NCI-H82 (cell line): ENCODE measurements at regions not wholly inside any gene's neighbourhood (a gene's known extent, or its start where the extent isn't known, plus 50 kb on each side); places are given as distances from the start of the nearest gene placed in this dataset.
"Not testable (repeated sequence)": the region's sequence is repeated elsewhere in the genome, so short reads cannot be mapped to it uniquely, and the experiment has no call there.

ENCODE experiments used
- DNase-seq: peaks from one replicate; lab custom pipeline; 2025; lab: John Stamatoyannopoulos, UW

GRCh38 chr15:77944002-77944867 is 133.3 kb downstream of the TBC1D2B start:
- peak; percentile 76 for DNase-seq

- DNase-seq: no peak
Observed at GRCh38 chr15:77942611-77943211, 134.8 kb downstream of the TBC1D2B start.

GRCh38 chr15:77941090-77941827 is 136.3 kb downstream of the TBC1D2B start:
- not testable (repeated sequence) for DNase-seq

- DNase-seq: no peak
Observed at GRCh38 chr15:77940381-77940947, 137.0 kb downstream of the TBC1D2B start.

GRCh38 chr15:77939851-77940250 is 137.7 kb downstream of the TBC1D2B start:
- no peak for DNase-seq

GRCh38 chr15:77939026-77939425 is 138.5 kb downstream of the TBC1D2B start:
- DNase-seq: not testable (repeated sequence)

GRCh38 chr15:77938546-77938945 is 139.0 kb downstream of the TBC1D2B start:
- not testable (repeated sequence) for DNase-seq

GRCh38 chr15:77936567-77936966 is 140.9 kb downstream of the TBC1D2B start:
- not testable (repeated sequence) for DNase-seq

- DNase-seq: not testable (repeated sequence)
Observed at GRCh38 chr15:77934516-77934915, 143.0 kb downstream of the TBC1D2B start.

- DNase-seq: not testable (repeated sequence)
Observed at GRCh38 chr15:77930907-77931306, 146.6 kb downstream of the TBC1D2B start.

- not testable (repeated sequence) for DNase-seq
Observed at GRCh38 chr15:77930490-77930889, 147.0 kb downstream of the TBC1D2B start.

- DNase-seq: peak; percentile 81
Observed at GRCh38 chr15:77926789-77927188, 150.7 kb downstream of the TBC1D2B start.

GRCh38 chr15:77926296-77926695 is 151.2 kb downstream of the TBC1D2B start:
- DNase-seq: not testable (repeated sequence)

- not testable (repeated sequence) for DNase-seq
Observed at GRCh38 chr15:77925101-77925500, 152.4 kb downstream of the TBC1D2B start.

- no peak for DNase-seq
Observed at GRCh38 chr15:77921664-77922063, 155.8 kb downstream of the TBC1D2B start.

GRCh38 chr15:77916966-77917635 is 160.4 kb downstream of the TBC1D2B start:
- DNase-seq: not testable (repeated sequence)

- DNase-seq: not testable (repeated sequence)
Observed at GRCh38 chr15:77915961-77916330, 161.6 kb downstream of the TBC1D2B start.

- no peak for DNase-seq
Observed at GRCh38 chr15:77915261-77915960, 162.1 kb downstream of the TBC1D2B start.

- DNase-seq: not testable (repeated sequence)
Observed at GRCh38 chr15:77914531-77914930, 163.0 kb downstream of the TBC1D2B start.

- DNase-seq: peak; percentile 87
Observed at GRCh38 chr15:77910030-77910911, 167.2 kb downstream of the TBC1D2B start.
